ENCODE measurements at regions not wholly inside any gene's neighbourhood (a gene's known extent, or its start where the extent isn't known, plus 50 kb on each side); places are given as distances from the start of the nearest gene placed in this dataset.

DNA sequence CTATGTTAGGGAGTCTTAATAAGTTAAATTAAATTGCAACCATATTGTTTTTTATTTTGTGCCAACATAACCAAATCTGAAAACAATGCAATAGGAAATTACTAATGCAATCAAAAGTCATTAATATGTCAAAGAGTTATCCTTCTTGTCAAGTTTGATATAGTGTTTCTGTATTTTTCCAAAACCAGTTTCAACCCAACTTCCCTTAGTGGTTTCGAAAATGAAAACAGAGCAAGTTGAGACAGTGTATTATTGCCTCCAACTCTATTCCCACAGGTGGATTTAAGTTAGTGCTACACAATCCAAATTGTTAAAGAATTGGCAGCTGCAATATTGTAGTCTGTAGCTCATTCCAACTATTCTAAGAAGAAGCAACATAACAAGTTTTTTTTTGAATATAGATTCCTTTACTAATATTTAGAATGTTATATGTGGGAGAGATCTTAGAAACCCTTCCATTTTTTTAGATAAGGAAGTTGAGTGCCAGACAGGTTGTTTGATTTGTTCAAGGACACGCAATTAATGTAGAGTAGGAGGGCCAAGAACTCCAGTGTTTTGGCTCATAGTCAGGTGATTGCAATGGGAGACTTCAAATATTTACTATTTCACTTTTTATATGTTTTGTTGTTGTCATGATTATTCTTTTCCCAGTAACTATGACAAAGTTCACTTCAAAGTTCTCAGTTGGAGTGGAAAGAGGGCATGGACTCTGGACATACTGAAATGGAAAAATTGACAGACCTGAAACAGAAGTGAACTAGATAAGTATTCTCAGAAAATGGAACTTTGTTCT, 282.4 kb upstream of the HSF2 start:
- H3K79me2 ChIP-seq (ENCODE audit: insufficient read depth, low read length): no peaks in the 10 kb centered on the region
- H3K27ac ChIP-seq (ENCODE audit: extremely low read length, insufficient read depth, low read length): no peak overlapping the region
- DNase-seq (ENCODE audit: low spot score) (no peak), FAIRE-seq (no peak), ATAC-seq (no peak)
- H3K36me3 ChIP-seq (replicated peaks in 1 of 2; ENCODE audit: control insufficient read depth in 1 of 2, insufficient read depth in 2 of 2, low read length in 2 of 2): no peaks in the 10 kb centered on the region
- 0% methylated on average over 2 of the region's 2 CpGs for WGBS (ENCODE audit: low lambda C conversion rate)
- no peaks in the 10 kb centered on the region for H3K27me3 ChIP-seq (ENCODE audit: control insufficient read depth in 1 of 2, insufficient read depth in 2 of 2, low read length in 2 of 2)
- ChIA-PET POLR2A (no interaction called here), CTCF (ENCODE audit: low intra/inter-chr PET ratio, low total read pairs) (no interaction called here)
- no peak overlapping the region for H3K9ac ChIP-seq (ENCODE audit: insufficient read depth, low read depth, low read length)
- H3K4me1 ChIP-seq (ENCODE audit: insufficient read depth, low read length): no peaks in the 10 kb centered on the region
- no peaks in the 10 kb centered on the region for H3K9me3 ChIP-seq (ENCODE audit: low read length)
- no peak overlapping the region for H3K4me3 ChIP-seq (replicated peaks in 1 of 3; ENCODE audit: insufficient read depth in 1 of 3, low read depth in 2 of 3, low read length in 3 of 3)
- TF ChIP-seq, protein P1, sequence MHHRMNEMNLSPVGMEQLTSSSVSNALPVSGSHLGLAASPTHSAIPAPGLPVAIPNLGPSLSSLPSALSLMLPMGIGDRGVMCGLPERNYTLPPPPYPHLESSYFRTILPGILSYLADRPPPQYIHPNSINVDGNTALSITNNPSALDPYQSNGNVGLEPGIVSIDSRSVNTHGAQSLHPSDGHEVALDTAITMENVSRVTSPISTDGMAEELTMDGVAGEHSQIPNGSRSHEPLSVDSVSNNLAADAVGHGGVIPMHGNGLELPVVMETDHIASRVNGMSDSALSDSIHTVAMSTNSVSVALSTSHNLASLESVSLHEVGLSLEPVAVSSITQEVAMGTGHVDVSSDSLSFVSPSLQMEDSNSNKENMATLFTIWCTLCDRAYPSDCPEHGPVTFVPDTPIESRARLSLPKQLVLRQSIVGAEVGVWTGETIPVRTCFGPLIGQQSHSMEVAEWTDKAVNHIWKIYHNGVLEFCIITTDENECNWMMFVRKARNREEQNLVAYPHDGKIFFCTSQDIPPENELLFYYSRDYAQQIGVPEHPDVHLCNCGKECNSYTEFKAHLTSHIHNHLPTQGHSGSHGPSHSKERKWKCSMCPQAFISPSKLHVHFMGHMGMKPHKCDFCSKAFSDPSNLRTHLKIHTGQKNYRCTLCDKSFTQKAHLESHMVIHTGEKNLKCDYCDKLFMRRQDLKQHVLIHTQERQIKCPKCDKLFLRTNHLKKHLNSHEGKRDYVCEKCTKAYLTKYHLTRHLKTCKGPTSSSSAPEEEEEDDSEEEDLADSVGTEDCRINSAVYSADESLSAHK (CRISPR knock-in tag; IDR thresholded peaks at IDR 0.05; ENCODE audit: borderline replicate concordance): no peak
- TF ChIP-seq ZNF263 (CRISPR knock-in tag; IDR thresholded peaks at IDR 0.05) (no peak), ZNF749 (CRISPR knock-in tag; IDR thresholded peaks at IDR 0.05; ENCODE audit: borderline replicate concordance) (no peak), ZNF441 (CRISPR knock-in tag; IDR thresholded peaks at IDR 0.05; ENCODE audit: borderline replicate concordance) (no peak)
- TF ChIP-seq, protein P2, sequence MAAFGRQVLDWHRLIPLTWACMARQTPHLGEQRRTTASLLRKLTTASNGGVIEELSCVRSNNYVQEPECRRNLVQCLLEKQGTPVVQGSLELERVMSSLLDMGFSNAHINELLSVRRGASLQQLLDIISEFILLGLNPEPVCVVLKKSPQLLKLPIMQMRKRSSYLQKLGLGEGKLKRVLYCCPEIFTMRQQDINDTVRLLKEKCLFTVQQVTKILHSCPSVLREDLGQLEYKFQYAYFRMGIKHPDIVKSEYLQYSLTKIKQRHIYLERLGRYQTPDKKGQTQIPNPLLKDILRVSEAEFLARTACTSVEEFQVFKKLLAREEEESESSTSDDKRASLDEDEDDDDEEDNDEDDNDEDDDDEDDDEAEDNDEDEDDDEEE (CRISPR knock-in tag; IDR thresholded peaks at IDR 0.05): no peak
- no peak overlapping the region for H2AFZ ChIP-seq (ENCODE audit: low read length)
- in situ Hi-C loops (cut with HindIII; ENCODE audit: extremely low pct_ligation_motif_present, low pct_unique_long_range_greater_than_20kb): no loop called here
- intact Hi-C loops (cut with micrococcal nuclease; ENCODE audit: unreplicated experiment): no loop called here
- H3K4me2 ChIP-seq (ENCODE audit: low read depth, low read length): no peak overlapping the region
- BruUV-seq (replicated peaks): no TSS peak
- no peaks in the 10 kb centered on the region for H4K20me1 ChIP-seq (ENCODE audit: insufficient read depth, low read length)
